Nephron progenitor cell (in vitro differentiated cells): ENCODE measurements at regions not wholly inside any gene's neighbourhood (a gene's known extent, or its start where the extent isn't known, plus 50 kb on each side); places are given as distances from the start of the nearest gene placed in this dataset.
"Not testable (repeated sequence)": the region's sequence is repeated elsewhere in the genome, so short reads cannot be mapped to it uniquely, and the experiment has no call there.

Experiments used
- DNase-seq: peaks from one replicate; pipeline ENCODE4 v3.0.0; 2021
- H3K27ac Mint-ChIP-seq: 2 replicates; pipeline ENCODE4 v1.8.0; 2021; ENCODE audit warnings: mild to moderate bottlenecking, moderate library complexity, mixed read lengths
- H3K27me3 Mint-ChIP-seq: 2 replicates; pipeline ENCODE4 v1.8.0; 2021; ENCODE audit warnings: mild to moderate bottlenecking, low read depth, mixed read lengths; ENCODE audit not compliant: poor library complexity
- H3K36me3 Mint-ChIP-seq: 2 replicates; pipeline ENCODE4 v1.8.0; 2021; ENCODE audit warnings: low read depth, mixed read lengths
- H3K4me1 Mint-ChIP-seq: 2 replicates; pipeline ENCODE4 v1.8.0; 2021; ENCODE audit warnings: mixed read lengths
- H3K4me3 Mint-ChIP-seq: 2 replicates; pipeline ENCODE4 v1.8.0; 2021; ENCODE audit warnings: mild to moderate bottlenecking, moderate library complexity, mixed read lengths
- H3K9me3 Mint-ChIP-seq: 2 replicates; pipeline ENCODE4 v1.8.0; 2021; ENCODE audit warnings: mild to moderate bottlenecking, moderate library complexity, mixed read lengths
- CTCF ChIP-seq: fragments of 200-600 bp; sonication (generic); IDR thresholded peaks from 2 replicates; pipeline ENCODE4 v1.5.0; 2021; ENCODE audit warnings: antibody characterized with exemption

GRCh38 chr3:198146559-198147164 is 186.6 kb downstream of the LMLN start:
- H3K4me3 Mint-ChIP-seq, DNase-seq, H3K9me3 Mint-ChIP-seq, H3K27ac Mint-ChIP-seq, H3K36me3 Mint-ChIP-seq: not testable (repeated sequence)
- Mint-ChIP-seq H3K27me3 (peaks cover 16% of the 10 kb centered on the region), H3K4me1 (peaks cover 11% of the 10 kb centered on the region)

- not testable (repeated sequence) for H3K36me3 Mint-ChIP-seq, H3K27ac Mint-ChIP-seq, H3K9me3 Mint-ChIP-seq, H3K4me3 Mint-ChIP-seq, DNase-seq
- Mint-ChIP-seq H3K4me1 (peaks cover 11% of the 10 kb centered on the region), H3K27me3 (peaks cover 20% of the 10 kb centered on the region)
Measured at GRCh38 chr3:198147213-198147612, 187.2 kb downstream of the LMLN start.

GRCh38 chr3:198147993-198148392 is 188.0 kb downstream of the LMLN start:
- Mint-ChIP-seq H3K4me1 (peaks cover 11% of the 10 kb centered on the region), H3K27me3 (peaks cover 24% of the 10 kb centered on the region)
- H3K9me3 Mint-ChIP-seq, H3K4me3 Mint-ChIP-seq, H3K36me3 Mint-ChIP-seq, H3K27ac Mint-ChIP-seq: not testable (repeated sequence)
- DNase-seq: peak; percentile 36
- peak; percentile 37 for TF ChIP-seq CTCF

GRCh38 chr3:198149904-198150303 is 189.9 kb downstream of the LMLN start:
- not testable (repeated sequence) for DNase-seq, H3K9me3 Mint-ChIP-seq, H3K4me1 Mint-ChIP-seq, H3K36me3 Mint-ChIP-seq, H3K27ac Mint-ChIP-seq, H3K4me3 Mint-ChIP-seq
- peaks cover 23% of the 10 kb centered on the region for H3K27me3 Mint-ChIP-seq

GRCh38 chr3:198151867-198152266 is 191.8 kb downstream of the LMLN start:
- H3K9me3 Mint-ChIP-seq, H3K4me3 Mint-ChIP-seq, DNase-seq, H3K36me3 Mint-ChIP-seq, H3K4me1 Mint-ChIP-seq, H3K27ac Mint-ChIP-seq: not testable (repeated sequence)
- peaks cover 16% of the 10 kb centered on the region for H3K27me3 Mint-ChIP-seq

- DNase-seq, H3K36me3 Mint-ChIP-seq, H3K27ac Mint-ChIP-seq, H3K4me1 Mint-ChIP-seq, H3K4me3 Mint-ChIP-seq, H3K9me3 Mint-ChIP-seq: not testable (repeated sequence)
- H3K27me3 Mint-ChIP-seq: peaks cover 13% of the 10 kb centered on the region
Measured at GRCh38 chr3:198155771-198156170, 195.8 kb downstream of the LMLN start.

GRCh38 chr3:198157231-198157868 is 197.3 kb downstream of the LMLN start:
- H3K27ac Mint-ChIP-seq, H3K27me3 Mint-ChIP-seq, H3K9me3 Mint-ChIP-seq, H3K4me1 Mint-ChIP-seq, H3K36me3 Mint-ChIP-seq, DNase-seq: not testable (repeated sequence)
- peak overlapping the region; percentile 83 for H3K4me3 Mint-ChIP-seq

GRCh38 chr3:198158007-198158406 is 198.0 kb downstream of the LMLN start:
- not testable (repeated sequence) for H3K27ac Mint-ChIP-seq, H3K36me3 Mint-ChIP-seq, H3K4me1 Mint-ChIP-seq, H3K9me3 Mint-ChIP-seq, H3K27me3 Mint-ChIP-seq, DNase-seq
- H3K4me3 Mint-ChIP-seq: peak overlapping the region; percentile 83

GRCh38 chr3:198167339-198168039 is 207.5 kb downstream of the LMLN start:
- not testable (repeated sequence) for H3K27me3 Mint-ChIP-seq, H3K4me1 Mint-ChIP-seq, H3K4me3 Mint-ChIP-seq, H3K27ac Mint-ChIP-seq, H3K36me3 Mint-ChIP-seq, H3K9me3 Mint-ChIP-seq
- DNase-seq: peak; percentile 80
- TF ChIP-seq CTCF: peak; percentile 95

GRCh38 chr3:198170781-198171180 is 210.8 kb downstream of the LMLN start:
- not testable (repeated sequence) for H3K4me3 Mint-ChIP-seq, H3K27ac Mint-ChIP-seq, H3K36me3 Mint-ChIP-seq, H3K9me3 Mint-ChIP-seq, H3K4me1 Mint-ChIP-seq, DNase-seq, H3K27me3 Mint-ChIP-seq

- H3K4me1 Mint-ChIP-seq, H3K27me3 Mint-ChIP-seq, H3K36me3 Mint-ChIP-seq, H3K9me3 Mint-ChIP-seq, H3K4me3 Mint-ChIP-seq, H3K27ac Mint-ChIP-seq, DNase-seq: not testable (repeated sequence)
Measured at GRCh38 chr3:198173080-198173479, 213.1 kb downstream of the LMLN start.

- H3K27ac Mint-ChIP-seq, H3K36me3 Mint-ChIP-seq, H3K27me3 Mint-ChIP-seq, H3K9me3 Mint-ChIP-seq, H3K4me3 Mint-ChIP-seq, H3K4me1 Mint-ChIP-seq, DNase-seq: not testable (repeated sequence)
Measured at GRCh38 chr3:198173929-198174574, 214.0 kb downstream of the LMLN start.
